GM12891 (cell line): ENCODE measurements at regions not wholly inside any gene's neighbourhood (a gene's known extent, or its start where the extent isn't known, plus 50 kb on each side); places are given as distances from the start of the nearest gene placed in this dataset.

Experiments
- PAX5 ChIP-seq: IDR thresholded peaks from 2 replicates; pipeline ENCODE4 v1.6.1; 2011; ENCODE audit warnings: low read length, moderate library complexity, mild to moderate bottlenecking; ENCODE audit not compliant: insufficient read depth, severe bottlenecking
- POLR2A ChIP-seq: IDR thresholded peaks from 2 replicates; pipeline ENCODE4 v1.6.1; 2011; ENCODE audit warnings: low read depth, low read length, control low read depth
- POLR2AphosphoS5 ChIP-seq: IDR thresholded peaks from 2 replicates; pipeline ENCODE4 v1.6.1; 2011; ENCODE audit warnings: low read depth, low read length, control low read depth
- POU2F2 ChIP-seq: IDR thresholded peaks from 2 replicates; pipeline ENCODE4 v1.6.1; 2011; ENCODE audit warnings: low read depth, mild to moderate bottlenecking, control low read depth, low read length, moderate library complexity
- TAF1 ChIP-seq: IDR thresholded peaks from 2 replicates; pipeline ENCODE4 v1.6.1; 2011; ENCODE audit warnings: low read depth, low read length, control low read depth

- TF ChIP-seq POLR2A: no peak
- no peak for TF ChIP-seq POU2F2
- TF ChIP-seq POLR2AphosphoS5: no peak
- TF ChIP-seq TAF1: no peak
- TF ChIP-seq PAX5: no peak
These were observed 102.2 kb downstream of the TTC6 start for GRCh38 chr14:37697489-37698121.
